Fibroblast of lung (primary cell): ENCODE measurements at regions not wholly inside any gene's neighbourhood (a gene's known extent, or its start where the extent isn't known, plus 50 kb on each side); places are given as distances from the start of the nearest gene placed in this dataset.
A peak's percentile ranks its signal among the peaks of the same experiment; 100 is the strongest.

ENCODE experiments used
- DNase-seq, 2 donors: peaks; one replicate each; pipeline versions ENCODE4 v3.0.0 to v3.0.0-alpha.2; 2010; ENCODE audit warnings: low read depth in 2 of 2
- H2AFZ ChIP-seq: 2 replicates; pipeline ENCODE4 v1.5.1; 2012; ENCODE audit warnings: low read length, control low read depth, inconsistent platforms
- H3K27ac ChIP-seq: 2 replicates; pipeline ENCODE4 v1.5.1; 2011; ENCODE audit warnings: low read length, control low read depth; ENCODE audit not compliant: insufficient read depth
- H3K27me3 ChIP-seq: 2 replicates; pipeline ENCODE4 v1.5.1; 2011; ENCODE audit warnings: mild to moderate bottlenecking, low read length; ENCODE audit not compliant: control insufficient read depth, insufficient read depth
- H3K36me3 ChIP-seq: 2 replicates; pipeline ENCODE4 v1.5.1; 2011; ENCODE audit warnings: low read length; ENCODE audit not compliant: control insufficient read depth, insufficient read depth
- H3K4me1 ChIP-seq: 2 replicates; pipeline ENCODE4 v1.5.1; 2011; ENCODE audit warnings: low read length; ENCODE audit not compliant: control insufficient read depth, insufficient read depth; ENCODE audit errors: extremely low read depth
- H3K4me2 ChIP-seq: 2 replicates; pipeline ENCODE4 v1.5.1; 2011; ENCODE audit warnings: low read length, control low read depth; ENCODE audit not compliant: insufficient read depth; ENCODE audit errors: extremely low read depth
- H3K4me3 ChIP-seq, 4 experiments: fragments of 200-600 bp in 1 of 4; sonication (generic) in 1 of 4; replicated peaks in 1 of 4; 2 replicates each; pipeline ENCODE4 v1.5.1; 2011 to 2016; ENCODE audit warnings: low read length in 4 of 4, low read depth in 3 of 4, mild to moderate bottlenecking in 3 of 4, control low read depth in 2 of 4, inconsistent platforms in 1 of 4, mixed read lengths in 1 of 4; ENCODE audit not compliant: insufficient read depth in 1 of 4; ENCODE audit errors: control extremely low read depth in 1 of 4
- H3K79me2 ChIP-seq: 2 replicates; pipeline ENCODE4 v1.5.1; 2012; ENCODE audit warnings: mild to moderate bottlenecking, low read length, inconsistent platforms; ENCODE audit not compliant: control insufficient read depth, insufficient read depth
- H3K9ac ChIP-seq: 2 replicates; pipeline ENCODE4 v1.5.1; 2011; ENCODE audit warnings: mild to moderate bottlenecking, low read length, control low read depth; ENCODE audit not compliant: insufficient read depth
- H3K9me3 ChIP-seq: 2 replicates; pipeline ENCODE4 v1.5.1; 2012; ENCODE audit warnings: low read depth, low read length; ENCODE audit not compliant: control insufficient read depth, insufficient read depth
- H4K20me1 ChIP-seq: 2 replicates; pipeline ENCODE4 v1.5.1; 2011; ENCODE audit warnings: low read length; ENCODE audit not compliant: control insufficient read depth, insufficient read depth; ENCODE audit errors: extremely low read depth
- CTCF ChIP-seq, 2 donors: IDR thresholded peaks in 1 of 2; conservative IDR thresholded peaks in 1 of 2; 1 replicate in 1 of 2; 2 replicates in 1 of 2; pipeline ENCODE4 v1.5.1; 2011 to 2012; ENCODE audit warnings: low read length in 2 of 2, control low read depth in 1 of 2, inconsistent platforms in 1 of 2, low read depth in 1 of 2, mild to moderate bottlenecking in 1 of 2
- EZH2 ChIP-seq: IDR thresholded peaks from 2 replicates; pipeline ENCODE4 v1.5.1; 2012; ENCODE audit warnings: low read length, control low read depth, mild to moderate bottlenecking; ENCODE audit errors: missing control alignments

GRCh38 chr20:11159728-11160127 is 485.9 kb upstream of the JAG1 start:
- Histone ChIP-seq H3K4me3 (no peak overlapping the region), H3K4me1 (no peaks in the 10 kb centered on the region), H4K20me1 (no peaks in the 10 kb centered on the region), H3K4me2 (no peak overlapping the region), H3K79me2 (no peaks in the 10 kb centered on the region), H3K9ac (no peak overlapping the region), H3K27ac (no peak overlapping the region), H3K9me3 (no peaks in the 10 kb centered on the region), H3K27me3 (no peaks in the 10 kb centered on the region), H3K36me3 (no peaks in the 10 kb centered on the region), H2AFZ (peak overlapping the region; percentile 7)
- DNase-seq = peak; percentile 83 to 86
- TF ChIP-seq CTCF (conservative IDR thresholded peaks at IDR 0.05 in 1 of 2, IDR thresholded peaks at IDR 0.05 in 1 of 2; ENCODE audit: low read depth in 1 of 2, low read length in 2 of 2) = no peak
- no peak for TF ChIP-seq EZH2

- Histone ChIP-seq H3K27ac (no peak overlapping the region), H3K79me2 (no peaks in the 10 kb centered on the region), H3K4me2 (no peak overlapping the region), H3K27me3 (no peaks in the 10 kb centered on the region), H2AFZ (no peak overlapping the region), H3K9ac (no peak overlapping the region), H4K20me1 (no peaks in the 10 kb centered on the region), H3K4me3 (no peak overlapping the region), H3K9me3 (no peaks in the 10 kb centered on the region), H3K36me3 (no peaks in the 10 kb centered on the region), H3K4me1 (no peaks in the 10 kb centered on the region)
- TF ChIP-seq EZH2 (no peak), CTCF (conservative IDR thresholded peaks at IDR 0.05 in 1 of 2, IDR thresholded peaks at IDR 0.05 in 1 of 2; ENCODE audit: low read depth in 1 of 2, low read length in 2 of 2) (no peak)
- DNase-seq = no peak
These were observed 488.4 kb upstream of the JAG1 start for GRCh38 chr20:11162026-11162775.

GRCh38 chr20:11165789-11166188 is 492.0 kb upstream of the JAG1 start:
- H3K9ac ChIP-seq = no peak overlapping the region
- TF ChIP-seq CTCF (conservative IDR thresholded peaks at IDR 0.05 in 1 of 2, IDR thresholded peaks at IDR 0.05 in 1 of 2; ENCODE audit: low read depth in 1 of 2, low read length in 2 of 2) = no peak
- no peak for TF ChIP-seq EZH2
- H3K79me2 ChIP-seq = no peaks in the 10 kb centered on the region
- H3K9me3 ChIP-seq = no peaks in the 10 kb centered on the region
- no peak overlapping the region for H3K27ac ChIP-seq
- no peak overlapping the region for H3K4me3 ChIP-seq
- H4K20me1 ChIP-seq = no peaks in the 10 kb centered on the region
- no peak overlapping the region for H3K4me2 ChIP-seq
- no peaks in the 10 kb centered on the region for H3K27me3 ChIP-seq
- H3K4me1 ChIP-seq = no peaks in the 10 kb centered on the region
- DNase-seq = no peak
- no peak overlapping the region for H2AFZ ChIP-seq
- H3K36me3 ChIP-seq = no peaks in the 10 kb centered on the region
